Panc1 (cell line): ENCODE measurements at regions not wholly inside any gene's neighbourhood (a gene's known extent, or its start where the extent isn't known, plus 50 kb on each side); places are given as distances from the start of the nearest gene placed in this dataset.

Source experiments
- ATAC-seq: fragments of 200-7000 bp; cut with Tn5 transposase; 2 replicates; pipeline ENCODE4 v1.9.1; 2020; ENCODE audit warnings: mild to moderate bottlenecking, moderate library complexity
- BruUV-seq: library from RNA; stranded (reverse); fragments of 400-500 nt; replicated peaks from 2 replicates; lab custom pipeline; 2021; lab: Mats Ljungman, UMichigan
- CTCF ChIA-PET: fragments of 300-600 bp; sonication (Branson Sonifier 250); formaldehyde crosslinking; loops from one replicate; lab custom pipeline; 2022; ENCODE audit warnings: antibody characterized with exemption; lab: Charles Lee
- POLR2A ChIA-PET: fragments of 300-600 bp; sonication (Branson Sonifier 250); formaldehyde crosslinking; loops from one replicate; lab custom pipeline; 2022; ENCODE audit warnings: antibody characterized with exemption; lab: Charles Lee
- DNase-seq: peaks from one replicate; pipeline ENCODE4 v3.0.0-alpha.2; 2010; ENCODE audit warnings: low read depth, low spot score
- H3K27ac ChIP-seq: 2 replicates; pipeline ENCODE4 v1.5.1; 2011; ENCODE audit warnings: mild to moderate bottlenecking, low read length, inconsistent platforms
- H3K27me3 ChIP-seq: fragments of 200-500 bp; sonication (Bioruptor generic); 2 replicates; pipeline ENCODE4 v1.6.0; 2014; ENCODE audit warnings: low read length, inconsistent platforms; ENCODE audit not compliant: control insufficient read depth, insufficient read depth
- H3K36me3 ChIP-seq: fragments of 200-500 bp; sonication (Bioruptor generic); 2 replicates; pipeline ENCODE4 v1.5.1; 2014; ENCODE audit warnings: inconsistent platforms, mild to moderate bottlenecking, low read length, moderate library complexity; ENCODE audit not compliant: control insufficient read depth, insufficient read depth
- H3K4me1 ChIP-seq: 2 replicates; pipeline ENCODE4 v1.5.1; 2011; ENCODE audit warnings: inconsistent platforms, mild to moderate bottlenecking, low read length, moderate library complexity; ENCODE audit not compliant: control insufficient read depth, insufficient read depth
- H3K4me3 ChIP-seq, 2 experiments: 2 replicates each; pipeline ENCODE4 v1.5.1; 2011 to 2012; ENCODE audit warnings: low read depth in 2 of 2, low read length in 2 of 2, mild to moderate bottlenecking in 2 of 2, inconsistent platforms in 1 of 2, moderate library complexity in 1 of 2
- H3K9me3 ChIP-seq: fragments of 200-500 bp; sonication (Bioruptor generic); 2 replicates; pipeline ENCODE4 v1.5.1; 2014; ENCODE audit warnings: low read depth, mild to moderate bottlenecking, inconsistent platforms, low read length, moderate library complexity; ENCODE audit not compliant: control insufficient read depth, insufficient read depth
- CTCF ChIP-seq: fragments of 450-650 bp; IDR thresholded peaks from 2 replicates; pipeline ENCODE4 v1.5.1; 2017; ENCODE audit warnings: mild to moderate bottlenecking
- POLR2AphosphoS5 ChIP-seq: IDR thresholded peaks from 2 replicates; pipeline ENCODE4 v1.6.1; 2012; ENCODE audit warnings: mild to moderate bottlenecking, low read depth, low read length, moderate library complexity
- REST ChIP-seq, 2 experiments: IDR thresholded peaks; 2 replicates each; pipeline ENCODE4 v1.6.1; 2011 to 2012; ENCODE audit warnings: low read depth in 2 of 2, control low read depth in 1 of 2, low read length in 1 of 2, mild to moderate bottlenecking in 1 of 2, moderate library complexity in 1 of 2; ENCODE audit not compliant: insufficient read depth in 1 of 2
- SIN3A ChIP-seq: IDR thresholded peaks from 2 replicates; pipeline ENCODE4 v1.6.1; 2012; ENCODE audit warnings: low read depth, mild to moderate bottlenecking, low read length, moderate library complexity, borderline replicate concordance; ENCODE audit not compliant: insufficient read depth
- TCF7L2 ChIP-seq: IDR thresholded peaks from 2 replicates; pipeline ENCODE4 v1.6.1; 2011; ENCODE audit warnings: mild to moderate bottlenecking, low read depth, low read length, inconsistent platforms
- in situ Hi-C: cut with HindIII; loops from 2 replicates; pipeline ENCODE4 v1.10.0; 2016; ENCODE audit warnings: low sequenced_read_pairs, low pct_unique_long_range_greater_than_20kb
- intact Hi-C: fragments of 100-400 bp; cut with micrococcal nuclease; formaldehyde crosslinking; loops from one replicate; pipeline ENCODE4 v1.10.0; 2022; ENCODE audit not compliant: unreplicated experiment

GRCh38 chr3:110311541-110311940, 760.1 kb upstream of the NECTIN3 start:
- BruUV-seq: no TSS peak
- Histone ChIP-seq H3K4me3 (no peak overlapping the region), H3K27ac (no peak overlapping the region), H3K27me3 (no peaks in the 10 kb centered on the region), H3K4me1 (no peaks in the 10 kb centered on the region; the same call in 1 of the 2 replicates), H3K9me3 (no peaks in the 10 kb centered on the region), H3K36me3 (no peaks in the 10 kb centered on the region)
- intact Hi-C loops: loop anchor here (5.0 to 10.0 kb wide), 3 partner anchors 579 to 1037 kb away; no protein-coding TSS in a partner anchor
- ATAC-seq (no peak), DNase-seq (no peak)
- no peak for TF ChIP-seq POLR2AphosphoS5
- no peak for TF ChIP-seq SIN3A
- no peak for TF ChIP-seq TCF7L2
- TF ChIP-seq CTCF: no peak
- TF ChIP-seq REST (IDR thresholded peaks at IDR 0.05; ENCODE audit: insufficient read depth in 1 of 2, low read depth in 2 of 2, low read length in 1 of 2): no peak
- in situ Hi-C loops: no loop called here
- ChIA-PET CTCF (no interaction called here), POLR2A (no interaction called here)

- BruUV-seq: no TSS peak
- H3K4me1 ChIP-seq: no peaks in the 10 kb centered on the region; the same call in 1 of the 2 replicates
- intact Hi-C loops (loop anchor here (5.0 to 10.0 kb wide), 3 partner anchors 582 to 1040 kb away; no protein-coding TSS in a partner anchor), in situ Hi-C loops (no loop called here)
- ChIA-PET POLR2A (no interaction called here), CTCF (interaction anchor here (0.6 to 0.8 kb wide), 3 partner anchors 38 to 478 kb away, joined by 3 to 4 read pairs (median 3); no protein-coding TSS in a partner anchor)
- no peak overlapping the region for H3K4me3 ChIP-seq
- TF ChIP-seq TCF7L2 (no peak), CTCF (peak; percentile 86)
- no peaks in the 10 kb centered on the region for H3K9me3 ChIP-seq
- ATAC-seq (peak; percentile 88), DNase-seq (peak; percentile 54)
- no peaks in the 10 kb centered on the region for H3K36me3 ChIP-seq
- H3K27me3 ChIP-seq: no peaks in the 10 kb centered on the region
- no peak overlapping the region for H3K27ac ChIP-seq
Measured at GRCh38 chr3:110314512-110315114, 757.0 kb upstream of the NECTIN3 start.
